A204.1 (cell line): ENCODE measurements at regions not wholly inside any gene's neighbourhood (a gene's known extent, or its start where the extent isn't known, plus 50 kb on each side); places are given as distances from the start of the nearest gene placed in this dataset.

ENCODE experiments used
- FAIRE-seq: peaks from 2 replicates; lab custom pipeline; 2012; peaks lifted over from hg19 to GRCh38; lab: Jason Lieb, UNC

DNA sequence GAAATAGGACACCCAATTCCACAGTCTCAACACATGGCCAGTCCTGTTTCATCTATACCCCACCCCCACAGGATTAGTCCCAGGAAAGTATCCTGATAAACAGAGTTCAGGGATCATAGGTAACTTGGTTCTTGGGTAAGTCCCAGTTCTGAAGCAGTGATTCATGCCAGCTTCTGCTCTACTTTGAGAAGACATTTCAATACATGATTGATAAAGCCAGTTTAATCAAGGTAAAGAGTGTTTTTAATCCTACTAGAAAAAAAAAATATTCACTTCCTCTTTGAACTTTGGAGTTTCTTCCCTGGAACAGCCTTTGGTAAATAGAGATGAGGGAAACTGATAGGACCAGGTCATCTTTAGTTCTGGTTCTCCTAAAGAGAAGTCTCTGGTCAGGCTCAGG is 142.4 kb downstream of the TLR5 start:
- FAIRE-seq = no peak

DNA sequence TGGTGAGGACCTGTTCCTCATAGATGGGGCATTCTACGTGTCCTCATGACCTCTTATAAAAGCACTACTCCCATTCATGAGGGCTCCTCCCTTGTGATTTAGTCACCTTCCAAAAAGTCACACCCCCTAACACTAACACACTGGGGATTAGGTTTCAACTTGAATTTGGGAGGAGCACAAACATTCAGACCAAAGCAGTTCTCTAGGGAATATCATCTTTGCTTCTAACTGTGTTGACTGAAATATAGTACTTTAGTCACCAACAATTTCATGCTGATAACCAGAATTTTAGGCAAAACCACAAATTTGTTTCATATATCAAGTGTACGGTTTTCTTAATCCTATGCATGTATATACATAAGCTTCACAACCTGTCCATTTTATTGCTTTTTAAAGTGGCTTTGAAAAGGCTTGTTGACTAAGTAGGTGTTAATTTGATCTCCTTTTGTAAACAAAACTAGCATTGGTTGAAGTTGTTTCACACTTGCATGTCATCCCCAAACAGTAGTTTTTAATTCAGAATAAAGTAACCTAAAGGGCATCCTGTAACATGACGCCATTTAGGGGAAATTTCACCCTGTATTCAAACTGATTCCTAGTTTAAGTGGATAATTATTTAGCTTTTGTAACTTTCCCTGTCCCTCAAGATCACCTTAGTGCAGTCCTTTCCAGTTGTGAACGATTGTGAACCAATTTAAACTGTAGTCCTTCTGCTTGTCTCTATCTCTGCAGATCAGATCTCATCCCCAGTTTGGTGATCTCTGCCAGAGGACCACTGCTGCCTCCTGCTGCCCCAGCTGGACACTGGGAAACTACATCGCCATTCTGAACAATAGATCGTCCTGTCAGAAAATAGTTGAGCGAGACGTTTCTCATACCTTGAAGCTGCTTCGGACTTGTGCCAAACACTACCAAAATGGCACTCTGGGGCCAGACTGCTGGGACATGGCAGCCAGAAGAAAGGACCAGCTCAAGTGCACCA is 141.1 kb downstream of the TLR5 start:
- FAIRE-seq = no peak

DNA sequence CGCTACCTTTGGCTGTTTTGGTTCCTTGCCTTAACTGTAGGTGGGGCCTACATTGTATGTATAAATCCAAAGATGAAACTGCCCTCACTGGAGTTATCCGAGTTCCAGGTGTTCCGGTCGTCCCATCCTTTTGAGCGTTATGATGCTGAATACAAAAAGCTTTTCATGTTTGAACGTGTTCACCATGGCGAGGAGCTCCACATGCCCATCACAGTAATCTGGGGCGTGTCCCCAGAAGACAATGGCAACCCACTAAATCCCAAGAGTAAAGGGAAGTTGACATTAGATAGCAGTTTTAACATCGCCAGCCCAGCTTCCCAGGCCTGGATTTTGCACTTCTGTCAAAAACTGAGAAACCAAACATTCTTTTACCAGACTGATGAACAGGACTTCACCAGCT is 139.5 kb downstream of the TLR5 start:
- no peak for FAIRE-seq

DNA sequence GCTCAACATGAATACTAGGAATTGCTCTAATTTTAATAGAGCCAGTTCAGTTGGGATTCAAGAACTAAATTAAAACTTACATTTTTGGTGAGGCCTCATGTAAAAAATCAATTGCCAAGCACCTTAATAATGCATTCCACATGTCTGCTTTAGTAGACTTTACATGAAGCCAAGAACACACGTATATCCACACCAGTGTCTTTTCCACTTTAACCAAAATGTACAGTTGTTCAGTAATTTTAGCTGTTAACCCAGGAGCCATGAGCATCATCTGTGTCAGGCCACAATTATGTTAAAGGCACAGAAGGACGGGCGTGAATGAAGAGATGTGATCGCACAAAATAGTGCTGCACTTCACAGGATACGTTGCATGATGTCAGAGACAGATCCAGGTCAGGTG is 136.7 kb downstream of the TLR5 start:
- FAIRE-seq = no peak

DNA sequence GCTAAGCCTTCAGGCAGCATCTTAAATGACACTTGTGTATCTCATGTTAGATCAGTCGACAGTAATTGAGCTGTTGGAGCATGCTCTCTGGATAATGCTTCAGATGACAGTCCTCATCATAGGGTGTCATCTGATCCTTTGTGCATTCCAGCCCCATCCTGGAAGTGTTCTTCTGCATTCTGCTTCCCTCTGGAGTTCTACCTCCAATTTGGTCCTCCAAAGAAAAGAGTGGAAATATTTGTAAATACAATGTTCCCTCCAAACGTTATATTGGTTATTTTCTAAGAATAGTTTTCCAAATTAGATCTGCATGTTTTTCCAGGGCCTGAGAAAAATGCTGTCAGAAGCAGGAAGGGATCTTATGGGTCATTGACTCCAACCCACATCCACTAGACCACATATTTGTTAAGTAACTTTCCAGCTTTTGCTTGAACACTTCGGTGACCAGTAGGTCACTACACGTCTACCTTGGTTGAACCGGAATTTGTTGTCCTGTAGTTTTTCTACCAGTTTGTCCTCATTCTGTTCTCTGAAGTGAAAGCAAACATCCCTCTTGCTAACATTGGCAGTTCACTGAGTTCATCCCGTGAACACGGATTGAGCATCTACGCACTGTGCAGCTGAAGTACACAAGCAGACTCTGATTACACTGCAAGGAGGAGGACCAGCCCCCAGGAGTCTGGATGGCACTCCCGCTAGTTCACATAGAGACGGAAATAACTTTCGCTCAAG is 136.0 kb downstream of the TLR5 start:
- no peak for FAIRE-seq

DNA sequence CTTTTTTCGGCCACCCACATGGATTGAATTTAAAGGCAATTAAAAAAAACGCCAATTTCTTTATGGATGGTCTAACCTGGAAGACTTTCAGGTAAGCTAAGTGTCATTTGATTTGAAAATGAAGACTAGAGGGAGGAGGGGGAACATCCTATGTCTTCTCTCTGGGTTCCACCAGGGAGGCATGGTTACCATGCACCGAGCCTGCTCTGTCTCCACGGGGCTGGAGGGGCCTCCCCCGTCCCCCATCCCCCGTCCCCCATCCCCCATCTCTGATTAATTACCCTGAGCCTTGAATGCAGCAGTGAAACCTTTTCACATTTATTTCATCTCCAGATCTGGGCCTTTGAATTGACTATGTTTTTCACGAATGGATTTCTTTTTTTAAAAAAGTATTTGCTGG is 135.1 kb downstream of the TLR5 start:
- FAIRE-seq = no peak

DNA sequence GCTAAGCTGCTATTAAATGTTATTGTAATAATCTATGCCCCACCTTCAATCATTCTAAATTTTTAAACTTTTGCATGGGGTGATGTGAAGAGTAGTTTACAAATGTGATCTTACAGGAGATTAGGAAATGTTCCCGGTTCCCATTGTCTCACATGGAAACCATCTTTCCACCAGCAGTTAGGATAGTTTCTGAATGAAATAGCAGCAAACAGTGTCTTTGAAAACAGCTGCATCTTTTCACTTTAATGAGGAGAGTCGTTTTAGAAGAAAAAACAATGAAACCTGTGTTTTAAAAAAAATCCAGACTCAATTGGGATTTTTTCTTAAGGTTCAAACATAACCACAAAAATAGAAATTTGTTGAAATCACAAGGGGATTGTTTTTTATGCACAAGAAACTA is 134.2 kb downstream of the TLR5 start:
- FAIRE-seq = no peak

DNA sequence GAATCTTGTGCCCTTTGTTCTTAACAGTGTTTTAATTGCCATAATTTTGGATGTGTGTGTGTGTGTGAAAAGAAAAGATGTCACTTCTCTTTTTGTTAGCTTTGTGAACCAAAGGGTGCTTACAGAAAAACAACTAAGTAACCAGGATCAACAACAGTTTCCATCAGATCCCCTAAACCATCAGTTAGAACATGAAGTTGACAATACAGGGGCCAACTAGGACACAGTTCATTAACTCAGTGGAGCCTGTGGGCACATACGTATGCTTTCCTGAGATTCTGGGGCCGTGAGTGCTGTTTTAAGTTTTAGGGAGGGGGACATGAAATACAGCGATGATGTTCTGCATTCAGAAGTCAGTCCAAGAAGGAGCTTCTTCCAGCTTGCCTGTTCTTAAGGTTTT is 133.6 kb downstream of the TLR5 start:
- no peak for FAIRE-seq

DNA sequence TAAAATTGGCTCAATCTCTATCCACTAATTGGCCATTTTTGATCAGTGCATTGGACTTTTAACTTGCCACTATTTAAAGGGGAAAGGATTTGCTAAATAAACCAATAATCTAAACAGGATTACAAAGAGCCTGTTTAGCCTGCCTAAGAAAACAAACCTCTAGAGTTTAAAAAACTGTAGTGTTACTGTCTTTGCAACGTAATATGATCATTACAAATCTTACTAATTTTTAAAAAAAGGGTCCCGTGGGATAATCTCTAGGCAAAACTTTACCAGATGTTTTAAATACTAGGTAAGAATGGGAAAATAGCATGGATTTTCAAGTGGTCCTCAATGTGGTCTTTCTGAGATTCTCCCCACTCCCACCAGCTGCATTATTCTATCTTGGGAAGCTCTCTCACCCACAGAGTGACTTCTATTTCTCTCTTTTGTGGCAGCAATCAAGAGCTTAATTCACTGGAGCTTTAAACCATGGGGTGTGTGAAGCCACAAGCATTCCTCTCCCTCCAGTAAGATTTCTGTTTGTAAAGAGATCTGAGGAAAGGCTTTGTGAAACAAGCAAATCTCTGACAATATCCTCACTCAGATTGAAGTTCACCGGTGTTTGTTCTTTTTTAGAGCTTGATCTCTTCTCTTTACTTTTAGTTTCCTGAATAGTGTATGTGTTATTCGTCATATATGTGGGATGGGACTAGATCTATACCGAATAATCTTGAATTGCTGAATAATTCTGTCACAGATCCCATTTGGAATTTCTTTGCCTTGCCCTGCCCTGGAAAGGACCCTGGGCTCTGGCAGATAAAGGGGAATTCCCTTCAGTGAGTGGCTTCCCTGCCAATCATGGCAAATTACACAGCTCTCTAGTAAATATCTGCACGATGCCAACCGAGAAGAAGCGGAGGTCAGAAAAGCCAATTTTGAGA is 132.2 kb downstream of the TLR5 start:
- FAIRE-seq = no peak

DNA sequence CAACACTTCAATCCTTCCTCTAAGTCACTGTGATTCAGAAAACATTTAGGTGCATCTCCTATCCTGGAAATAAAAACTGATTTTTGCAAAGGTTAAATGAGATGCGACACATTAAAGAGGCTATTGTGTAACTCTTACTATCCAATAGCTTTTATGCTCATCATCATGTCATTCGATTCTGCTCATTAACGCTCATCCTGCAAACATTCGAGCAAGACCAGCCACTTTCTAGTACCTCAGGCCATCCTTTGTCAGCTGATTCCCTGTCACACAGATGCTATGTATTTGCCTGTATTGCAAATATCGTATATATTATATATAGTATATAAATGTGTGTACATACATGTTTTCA is 131.6 kb downstream of the TLR5 start:
- no peak for FAIRE-seq

DNA sequence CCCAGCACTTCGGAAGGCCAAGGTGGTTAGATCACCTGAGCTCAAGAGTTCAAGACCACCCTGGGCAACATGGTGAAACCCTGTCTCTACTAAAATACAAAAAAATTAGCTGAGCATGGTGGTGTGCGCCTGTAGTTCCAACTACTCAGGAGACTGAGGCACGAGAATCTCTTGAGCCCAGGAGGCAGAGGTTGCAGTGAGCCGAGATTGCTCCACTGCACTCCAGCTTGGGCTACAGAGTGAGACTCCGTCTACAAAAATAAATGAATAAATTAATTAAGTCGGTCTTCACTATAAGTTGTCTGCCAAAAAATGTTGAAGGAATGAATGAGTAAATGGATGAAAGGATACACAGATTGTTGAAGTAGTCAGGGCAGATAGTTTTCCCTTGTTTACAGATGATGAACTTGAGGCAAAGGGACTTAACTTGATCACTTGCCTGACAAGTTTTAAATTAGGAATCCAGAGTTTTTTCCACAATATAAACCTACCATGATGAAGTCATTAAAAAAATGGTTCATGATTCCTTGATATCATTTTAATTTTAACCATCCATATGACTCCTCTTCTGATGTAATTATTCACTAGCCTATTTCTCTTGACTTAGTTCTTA is 130.8 kb downstream of the TLR5 start:
- FAIRE-seq = no peak

DNA sequence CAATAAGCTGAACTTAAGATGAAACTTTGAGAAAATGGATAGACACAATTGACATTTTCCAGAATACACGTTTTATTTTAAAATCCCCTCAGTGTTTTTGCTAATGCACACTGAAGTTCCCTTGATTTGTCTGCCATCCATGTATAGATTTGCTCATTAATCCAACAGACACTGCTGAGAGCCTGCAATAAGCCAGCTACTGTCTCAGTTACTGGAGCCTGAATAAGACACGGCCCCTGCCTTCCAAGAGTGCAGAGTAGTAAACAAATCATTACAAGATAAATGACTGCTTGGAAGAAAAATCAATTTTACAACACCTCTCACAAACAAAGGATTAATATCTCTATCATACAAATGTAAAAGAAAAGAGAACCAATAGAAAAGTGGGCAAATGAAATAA is 130.1 kb downstream of the TLR5 start:
- no peak for FAIRE-seq

DNA sequence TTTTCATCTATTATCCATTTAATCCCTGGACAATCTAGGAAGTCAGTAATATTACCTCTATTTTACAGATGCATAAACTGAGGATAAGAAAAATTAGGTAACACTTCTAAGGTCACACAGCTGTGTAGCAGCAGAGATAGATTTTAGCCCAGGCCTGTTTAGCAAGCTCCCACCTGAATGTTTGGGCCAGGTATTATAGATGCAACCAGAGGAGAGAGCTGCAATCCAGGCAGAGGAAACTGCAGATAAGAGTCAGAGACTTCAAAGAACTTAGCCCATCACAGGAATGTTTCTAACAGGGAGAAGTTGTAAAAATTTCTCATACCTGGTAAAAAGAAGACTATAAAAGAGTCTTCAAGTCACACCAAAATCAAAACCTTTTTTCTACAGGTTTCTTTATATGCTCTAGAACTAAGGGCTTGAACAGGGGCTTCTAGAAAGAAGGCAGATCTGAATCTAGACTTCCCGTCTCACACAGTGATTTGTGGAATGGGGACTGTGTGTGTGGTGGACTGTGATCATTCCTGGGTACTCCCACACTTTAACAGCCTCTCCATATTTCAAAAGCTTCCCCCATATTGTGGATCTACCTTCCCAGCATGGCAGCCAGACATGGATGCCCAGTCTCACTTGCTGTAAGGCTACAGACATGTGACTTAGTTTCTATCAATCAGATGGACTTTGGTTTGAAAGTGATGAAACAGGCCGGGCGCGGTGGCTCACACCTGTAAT is 128.7 kb downstream of the TLR5 start:
- no peak for FAIRE-seq

DNA sequence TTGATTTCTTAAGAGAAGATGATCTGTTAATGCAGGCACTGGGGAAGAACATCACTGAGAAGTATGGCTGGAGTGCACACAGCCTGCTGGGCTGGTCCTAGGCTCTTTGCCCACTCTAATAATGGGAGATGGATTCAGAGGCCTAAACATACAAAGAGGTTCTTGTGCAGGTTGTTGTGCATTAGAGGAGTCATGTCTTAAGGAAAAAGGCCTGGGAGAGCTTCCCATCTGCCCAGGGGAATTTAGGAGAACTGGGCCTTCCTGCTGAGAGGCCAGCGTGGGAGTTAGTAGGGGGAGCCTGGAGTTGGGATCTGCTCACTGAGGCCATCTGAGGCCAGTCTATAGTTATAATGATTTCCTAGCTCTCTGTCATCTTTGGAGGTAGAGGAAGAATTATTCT is 126.7 kb downstream of the TLR5 start:
- no peak for FAIRE-seq

DNA sequence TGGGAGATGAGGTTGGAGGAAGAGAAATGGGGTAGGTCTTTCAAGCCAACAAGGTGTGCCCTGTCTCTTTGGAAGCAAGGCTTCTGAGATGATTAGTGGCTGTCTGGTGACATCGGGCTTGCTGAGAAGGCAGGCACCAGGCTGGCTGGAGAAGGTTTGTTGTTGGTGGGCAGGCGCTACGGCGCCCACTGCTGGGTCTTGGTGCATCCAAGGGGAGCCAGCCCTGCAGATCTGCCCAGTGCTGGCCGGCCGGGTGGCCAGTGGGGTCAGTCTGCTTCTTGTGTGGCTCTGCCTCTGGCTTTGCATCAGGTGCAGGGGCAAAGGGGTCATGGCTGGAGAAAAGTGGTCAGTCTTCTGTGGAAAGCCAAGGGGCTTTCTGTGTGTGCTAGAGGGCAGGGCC is 126.2 kb downstream of the TLR5 start:
- FAIRE-seq = no peak

DNA sequence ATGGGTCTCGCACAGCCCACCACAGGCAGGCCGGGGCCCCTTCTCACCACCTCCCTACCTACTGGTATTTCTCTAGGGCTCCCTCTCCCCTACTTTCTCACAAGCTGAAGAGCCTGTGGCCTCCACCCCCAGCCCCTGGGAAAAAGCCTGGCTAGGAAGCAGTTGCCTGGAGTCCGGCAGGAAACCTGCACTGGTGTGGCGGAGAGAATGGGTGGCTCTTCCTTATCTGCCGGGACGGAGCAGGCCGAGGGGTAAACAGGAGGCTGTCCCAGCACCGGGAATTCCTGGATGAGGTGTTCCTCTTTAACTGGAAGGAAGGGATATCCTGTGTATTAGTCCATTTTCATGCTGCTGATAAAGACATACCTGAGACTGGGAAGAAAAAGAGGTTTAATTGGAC is 125.8 kb downstream of the TLR5 start:
- no peak for FAIRE-seq

DNA sequence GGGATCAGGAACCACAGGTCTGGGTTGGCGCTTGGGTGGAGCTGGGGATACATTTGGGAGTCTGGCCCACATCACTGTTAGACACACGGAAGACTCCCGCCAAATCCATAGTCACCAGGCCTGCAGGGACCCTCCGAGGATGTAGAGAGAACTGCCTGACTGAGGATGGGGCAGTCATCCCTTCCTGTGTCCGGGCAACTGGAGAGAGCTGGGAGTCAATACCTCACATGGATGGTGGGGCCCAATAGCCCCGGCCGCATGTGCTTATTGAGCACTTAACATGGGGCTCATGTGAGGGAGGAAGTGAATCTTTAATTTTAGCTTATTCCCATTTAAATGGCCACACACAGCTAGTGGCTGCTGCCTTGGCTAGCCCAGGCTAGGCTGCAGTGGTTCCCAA is 124.5 kb downstream of the TLR5 start:
- no peak for FAIRE-seq

DNA sequence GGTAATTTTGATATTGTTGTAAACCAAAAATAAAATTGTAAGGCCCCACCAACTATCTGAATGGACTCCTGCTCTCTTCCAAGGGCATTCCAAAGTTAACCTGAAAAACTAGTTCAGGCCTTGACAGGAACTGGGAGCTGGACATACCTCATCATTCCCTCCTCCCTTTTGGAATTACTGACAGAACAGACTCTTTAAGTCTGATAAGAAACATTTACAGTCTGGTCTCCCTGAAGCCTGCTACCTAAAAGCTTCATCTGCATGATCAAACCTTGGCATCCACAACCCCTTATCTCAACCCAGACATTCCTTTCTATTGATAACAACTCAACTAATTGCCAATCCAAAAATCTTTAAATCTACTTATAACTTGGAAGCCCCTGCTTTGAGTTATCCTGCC is 123.8 kb downstream of the TLR5 start:
- no peak for FAIRE-seq

DNA sequence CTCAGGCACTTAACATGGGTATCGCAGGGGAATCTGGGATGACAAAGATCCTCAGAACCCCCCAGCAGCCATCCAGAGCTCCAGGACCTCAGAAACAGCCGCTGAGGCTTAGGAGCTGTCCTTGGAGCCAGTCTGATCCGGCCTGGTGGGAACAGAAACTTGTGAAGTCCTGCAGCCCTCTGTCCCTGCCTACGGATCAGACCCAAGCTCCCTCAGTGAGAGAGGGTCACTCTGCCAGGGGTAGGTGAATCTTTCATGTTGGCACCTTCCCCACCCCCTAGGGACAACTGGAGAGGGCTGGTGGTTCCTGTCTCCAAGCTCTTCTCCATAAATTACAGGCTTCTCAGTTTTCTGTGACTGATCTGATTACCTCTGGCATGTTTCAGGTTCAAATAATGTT is 122.3 kb downstream of the TLR5 start:
- no peak for FAIRE-seq

DNA sequence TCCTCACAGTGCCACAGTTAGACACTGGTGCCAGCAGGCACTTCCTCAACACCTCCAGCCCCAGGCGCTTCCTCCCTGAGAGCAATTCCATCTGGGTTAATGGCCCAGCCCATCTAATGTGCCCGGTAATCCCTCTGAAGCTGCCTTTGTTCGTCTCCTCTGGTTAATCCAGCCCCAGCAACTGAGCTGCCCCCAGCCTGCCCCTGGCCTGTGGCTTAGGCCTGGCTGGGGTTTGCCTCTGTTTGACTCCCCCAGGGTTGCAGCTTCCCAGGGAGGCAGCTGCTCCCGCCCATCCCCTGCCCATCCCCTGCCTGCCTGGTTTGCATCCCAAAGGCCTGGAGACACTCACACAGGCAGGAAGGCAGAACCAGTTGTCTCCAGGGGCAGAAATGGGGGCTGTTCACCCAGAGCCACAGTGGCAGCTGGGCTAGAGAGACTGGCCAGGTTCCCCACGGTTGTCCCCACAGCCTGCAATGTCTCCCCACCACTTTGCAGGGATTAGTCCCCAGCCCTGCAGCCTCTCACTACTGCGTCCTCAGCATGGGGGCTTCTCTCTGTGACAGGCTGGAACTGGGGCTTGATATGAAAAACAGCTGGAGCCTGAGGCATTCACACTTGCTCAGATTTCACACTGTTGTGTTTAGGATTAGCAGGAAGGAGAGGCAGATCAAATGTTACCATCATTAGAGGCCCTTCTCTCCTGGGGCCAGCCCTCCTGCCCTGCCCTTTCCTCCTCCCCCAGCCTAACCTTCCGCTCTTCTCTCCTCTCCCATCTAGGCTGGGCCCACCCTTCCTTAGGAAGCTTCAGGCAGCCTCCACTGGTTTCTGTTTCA is 120.2 kb downstream of the TLR5 start:
- FAIRE-seq = no peak

DNA sequence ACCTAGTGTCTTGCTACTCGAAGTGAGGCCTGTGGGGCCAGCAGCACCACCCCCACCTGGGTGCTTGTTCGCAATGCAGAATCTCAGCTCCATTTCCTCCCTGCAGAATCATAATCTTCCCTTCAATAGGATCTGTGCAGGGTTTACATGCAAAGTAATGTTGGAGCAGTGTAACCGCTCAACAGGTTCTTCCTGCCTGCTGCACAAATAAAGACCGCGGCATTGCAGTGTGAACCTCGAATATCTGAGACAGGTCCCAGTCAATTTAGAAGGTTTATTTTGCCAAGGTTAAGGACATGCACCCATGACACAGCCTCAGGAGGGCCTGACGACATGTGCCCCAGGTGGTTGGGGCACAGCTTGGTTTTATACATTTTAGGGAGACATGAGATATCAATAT is 119.2 kb downstream of the TLR5 start:
- no peak for FAIRE-seq
